ENCODE measurements at regions not wholly inside any gene's neighbourhood (a gene's known extent, or its start where the extent isn't known, plus 50 kb on each side); places are given as distances from the start of the nearest gene placed in this dataset.

- no peak for TF ChIP-seq CTCF (IDR thresholded peaks at IDR 0.05)
- no peak for TF ChIP-seq POLR2A (IDR thresholded peaks at IDR 0.05)
Measured at GRCh38 chr1:187872550-187872949, 1043.8 kb downstream of the PLA2G4A start.

Data from body of pancreas (tissue), 4 donors.